ENCODE measurements at regions not wholly inside any gene's neighbourhood (a gene's known extent, or its start where the extent isn't known, plus 50 kb on each side); places are given as distances from the start of the nearest gene placed in this dataset.

DNA sequence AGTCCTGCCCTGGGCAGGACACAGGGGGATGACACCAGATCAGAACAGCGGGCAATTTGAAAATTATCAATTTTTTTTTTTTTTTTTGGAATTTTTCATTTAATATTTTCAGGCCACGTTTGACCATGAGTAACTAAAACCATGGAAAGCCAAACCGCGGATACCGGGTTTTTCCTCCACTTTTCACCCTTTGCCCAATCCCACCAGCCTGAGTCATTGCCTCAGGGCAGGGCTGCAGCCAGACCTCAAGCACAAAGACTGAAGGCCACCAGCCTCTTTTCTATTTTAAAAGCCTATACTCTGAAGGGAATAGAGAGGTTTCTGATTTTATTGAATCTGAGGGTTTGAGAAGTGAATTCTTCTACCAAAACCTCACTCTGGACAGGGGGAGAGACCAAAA is 381.1 kb downstream of the IRS1 start:
- TF ChIP-seq CTCF (IDR thresholded peaks at IDR 0.05) (no peak), POLR2A (IDR thresholded peaks at IDR 0.05) (no peak)

DNA sequence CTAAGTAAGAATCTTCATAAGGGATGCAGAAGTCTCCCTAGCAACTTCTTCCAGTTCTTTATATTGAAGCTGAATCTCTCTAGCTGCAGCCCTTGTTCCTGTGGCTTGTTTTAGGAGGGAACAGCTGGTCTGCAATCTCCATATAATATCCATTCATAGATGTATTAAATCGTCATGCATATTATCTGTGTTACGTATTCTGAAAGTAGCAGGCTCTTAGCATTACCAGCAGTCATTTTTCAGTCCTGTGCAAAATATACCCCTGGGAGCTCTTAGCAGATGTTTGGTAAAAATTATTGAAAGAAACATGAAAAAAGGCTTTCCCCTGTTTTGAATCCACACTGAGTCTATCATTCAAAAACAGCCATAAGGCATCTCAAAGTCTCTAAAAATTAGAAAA is 385.3 kb downstream of the IRS1 start:
- H3K27me3 ChIP-seq: no peaks in the 10 kb centered on the region
- H3K4me1 ChIP-seq: peaks cover 0 to 18% (median 0%) of the 10 kb centered on the region in 12 donors
- H3K4me3 ChIP-seq: no peak overlapping the region
- H3K9me3 ChIP-seq: no peaks in the 10 kb centered on the region
- TF ChIP-seq POLR2A (IDR thresholded peaks at IDR 0.05): no peak
- TF ChIP-seq CTCF (IDR thresholded peaks at IDR 0.05): no peak
- intact Hi-C loops (cut with DNase I): no loop called here
- 45 to 66% (median 62%) methylated on average over 2 of the region's 2 CpGs for WGBS, 4 donors
- H3K27ac ChIP-seq: peak overlapping the region in 1 of 12 donors; percentile 23
- DNase-seq (no peak), ATAC-seq (peak in 2 of 4 donors; percentile 34 to 47)
- no peaks in the 10 kb centered on the region for H3K36me3 ChIP-seq

More for the DNA sequence above, 381.1 kb downstream of the IRS1 start:
- intact Hi-C loops (cut with DNase I): no loop called here
- no peak for DNase-seq
- no peak overlapping the region for H3K4me3 ChIP-seq
- peaks cover 0 to 11% (median 0%) of the 10 kb centered on the region in 12 donors for H3K4me1 ChIP-seq
- H3K36me3 ChIP-seq: no peaks in the 10 kb centered on the region
- no peak for ATAC-seq
- H3K9me3 ChIP-seq: no peaks in the 10 kb centered on the region
- no peaks in the 10 kb centered on the region for H3K27me3 ChIP-seq
- H3K27ac ChIP-seq: no peak overlapping the region
- 77 to 95% (median 87%) methylated on average over 5 of the region's 5 CpGs for WGBS, 4 donors

GRCh38 chr2:226413498-226414130 is 386.0 kb downstream of the IRS1 start:
- Histone ChIP-seq H3K4me3 (no peak overlapping the region), H3K9me3 (no peaks in the 10 kb centered on the region), H3K4me1 (peaks cover 0 to 18% (median 0%) of the 10 kb centered on the region in 12 donors), H3K36me3 (no peaks in the 10 kb centered on the region), H3K27ac (peak overlapping the region in 1 of 12 donors; percentile 23), H3K27me3 (no peaks in the 10 kb centered on the region)
- WGBS, 4 donors: 48 to 62% (median 51%) methylated on average over 2 of the region's 2 CpGs
- ATAC-seq (no peak), DNase-seq (no peak)
- TF ChIP-seq CTCF (IDR thresholded peaks at IDR 0.05) (no peak), POLR2A (IDR thresholded peaks at IDR 0.05) (no peak)
- intact Hi-C loops (cut with DNase I): no loop called here

DNA sequence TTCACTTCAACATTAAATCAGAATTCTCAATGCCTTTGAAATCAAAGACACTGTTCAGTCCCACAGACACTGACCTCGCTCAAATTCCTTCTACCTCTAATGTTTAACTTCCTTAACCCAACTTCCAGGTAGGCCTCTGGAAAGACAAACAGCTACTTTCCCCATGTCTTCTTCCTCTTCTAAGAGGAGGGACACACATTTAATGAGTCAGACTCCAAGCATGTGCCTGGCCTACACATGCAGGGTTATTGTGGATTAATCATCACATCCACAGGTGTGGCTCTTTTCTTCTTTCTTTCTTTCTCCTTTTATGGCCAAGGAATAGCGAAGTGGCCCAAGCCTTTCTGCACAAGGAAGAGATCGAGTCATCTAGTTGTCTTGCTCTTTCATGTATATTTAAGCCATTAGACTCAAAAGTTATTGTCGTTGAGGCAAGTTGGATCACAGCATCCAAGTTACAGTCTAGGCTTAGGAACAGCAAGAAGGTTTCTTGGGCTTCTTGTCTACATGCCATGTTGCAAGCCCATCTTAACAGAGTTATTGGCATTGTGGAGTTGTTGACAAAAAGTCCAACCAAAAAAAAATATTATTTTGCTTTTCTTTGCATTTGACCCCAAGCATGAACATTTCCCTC is 387.8 kb downstream of the IRS1 start:
- no peak overlapping the region for H3K27ac ChIP-seq
- no peak for ATAC-seq
- H3K4me1 ChIP-seq: peaks cover 0 to 18% (median 0%) of the 10 kb centered on the region in 12 donors
- no peak overlapping the region for H3K4me3 ChIP-seq
- no peaks in the 10 kb centered on the region for H3K27me3 ChIP-seq
- TF ChIP-seq POLR2A (IDR thresholded peaks at IDR 0.05) (no peak), CTCF (IDR thresholded peaks at IDR 0.05) (no peak)
- intact Hi-C loops (cut with DNase I): no loop called here
- DNase-seq: no peak
- WGBS, 4 donors: 86 to 94% (median 92%) methylated on average over 4 of the region's 4 CpGs
- no peaks in the 10 kb centered on the region for H3K36me3 ChIP-seq
- no peaks in the 10 kb centered on the region for H3K9me3 ChIP-seq

All from heart left ventricle (tissue), 16 donors.